ENCODE measurements at regions not wholly inside any gene's neighbourhood (a gene's known extent, or its start where the extent isn't known, plus 50 kb on each side); places are given as distances from the start of the nearest gene placed in this dataset.
"Not testable (repeated sequence)": the region's sequence is repeated elsewhere in the genome, so short reads cannot be mapped to it uniquely, and the experiment has no call there.

DNA sequence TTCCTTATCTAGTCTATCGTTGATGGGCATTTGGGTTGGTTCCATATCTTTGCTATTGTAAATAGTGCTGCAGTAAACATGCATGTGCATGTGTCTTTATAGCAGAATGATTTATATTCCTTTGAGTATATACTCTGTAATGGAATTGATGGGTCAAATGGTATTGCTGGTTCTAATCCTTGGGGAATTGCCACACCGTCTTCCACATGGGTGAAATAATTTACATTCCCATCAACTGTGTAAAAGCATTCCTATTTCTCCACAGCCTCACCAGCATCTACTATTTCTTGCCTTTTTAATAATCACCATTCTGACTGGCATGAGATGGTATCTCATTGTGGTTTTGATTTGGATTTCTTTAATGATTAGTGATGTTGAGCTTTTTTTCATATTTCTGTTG, 430.5 kb upstream of the TMPRSS15 start:
- not testable (repeated sequence) for DNase-seq

DNA sequence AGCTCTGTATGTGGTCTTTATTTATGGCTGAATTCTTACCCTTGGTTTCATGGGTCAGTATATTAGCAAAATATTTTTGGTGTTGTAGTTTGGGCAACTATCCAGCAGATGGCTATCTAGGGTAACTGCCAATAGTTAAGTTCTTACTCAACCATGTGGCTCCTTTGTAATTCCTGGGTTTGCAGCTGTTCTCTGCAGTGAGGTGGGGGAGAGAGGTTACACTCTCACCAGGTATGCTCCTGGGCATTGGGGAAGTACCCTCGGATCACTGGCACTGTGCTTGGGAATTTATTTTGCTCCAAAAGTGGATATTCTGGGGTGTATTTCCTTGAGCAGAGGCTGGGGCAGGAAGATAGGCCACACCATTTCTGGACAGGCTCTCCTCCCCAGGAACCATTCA, 436.7 kb upstream of the TMPRSS15 start:
- no peak for DNase-seq

DNA sequence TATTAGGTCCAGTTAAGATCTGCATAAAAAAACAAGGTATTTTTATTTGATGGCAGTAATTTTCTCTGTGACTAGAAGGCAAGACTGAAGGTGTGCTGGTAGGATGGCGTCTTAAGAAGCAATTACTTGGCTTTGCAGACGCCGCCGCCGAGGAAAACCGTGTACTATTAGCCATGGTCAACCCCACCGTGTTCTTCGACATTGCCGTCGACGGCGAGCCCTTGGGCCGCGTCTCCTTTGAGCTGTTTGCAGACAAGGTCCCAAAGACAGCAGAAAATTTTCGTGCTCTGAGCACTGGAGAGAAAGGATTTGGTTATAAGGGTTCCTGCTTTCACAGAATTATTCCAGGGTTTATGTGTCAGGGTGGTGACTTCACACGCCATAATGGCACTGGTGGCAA, 454.0 kb upstream of the TMPRSS15 start:
- not testable (repeated sequence) for DNase-seq

DNA sequence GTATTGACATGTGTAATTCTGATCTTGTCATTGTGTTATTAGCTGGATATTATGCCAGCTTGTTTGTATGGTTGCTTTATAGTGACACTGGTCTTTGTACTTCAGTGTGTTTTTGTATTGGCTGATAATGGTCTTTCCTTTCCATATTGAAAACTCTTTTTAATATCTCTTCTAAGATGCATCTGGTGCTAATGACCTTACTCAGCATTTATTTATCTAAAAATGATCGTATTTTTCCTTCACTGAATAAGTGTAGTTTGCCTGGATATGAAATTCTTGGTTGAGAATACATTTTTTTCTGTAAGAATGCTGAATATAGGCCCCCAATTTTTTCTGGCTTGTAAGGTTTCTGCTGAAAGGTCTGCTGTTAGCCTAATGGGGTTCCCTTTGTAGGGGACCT, 465.5 kb upstream of the TMPRSS15 start:
- DNase-seq: no peak

DNA sequence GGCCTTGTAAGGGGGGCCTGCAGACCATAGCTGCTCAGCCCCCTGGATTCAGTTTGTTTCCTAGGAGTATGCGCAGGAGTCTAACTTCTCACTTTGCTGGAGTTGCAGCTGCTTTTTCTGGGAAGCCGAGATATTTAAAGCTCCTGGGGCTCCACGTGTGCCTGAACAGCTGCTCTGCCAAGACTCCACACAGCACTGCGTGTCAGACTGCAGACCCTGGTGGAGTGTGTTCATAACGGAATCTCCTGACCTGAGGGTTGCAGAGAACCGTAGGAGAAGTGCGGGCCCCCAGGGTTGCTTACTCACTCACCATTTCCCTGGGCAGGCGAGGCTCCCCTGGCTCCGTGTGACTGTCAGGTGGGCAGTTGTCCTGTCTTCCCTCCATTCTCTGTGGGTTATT, 474.3 kb upstream of the TMPRSS15 start:
- no peak for DNase-seq

DNA sequence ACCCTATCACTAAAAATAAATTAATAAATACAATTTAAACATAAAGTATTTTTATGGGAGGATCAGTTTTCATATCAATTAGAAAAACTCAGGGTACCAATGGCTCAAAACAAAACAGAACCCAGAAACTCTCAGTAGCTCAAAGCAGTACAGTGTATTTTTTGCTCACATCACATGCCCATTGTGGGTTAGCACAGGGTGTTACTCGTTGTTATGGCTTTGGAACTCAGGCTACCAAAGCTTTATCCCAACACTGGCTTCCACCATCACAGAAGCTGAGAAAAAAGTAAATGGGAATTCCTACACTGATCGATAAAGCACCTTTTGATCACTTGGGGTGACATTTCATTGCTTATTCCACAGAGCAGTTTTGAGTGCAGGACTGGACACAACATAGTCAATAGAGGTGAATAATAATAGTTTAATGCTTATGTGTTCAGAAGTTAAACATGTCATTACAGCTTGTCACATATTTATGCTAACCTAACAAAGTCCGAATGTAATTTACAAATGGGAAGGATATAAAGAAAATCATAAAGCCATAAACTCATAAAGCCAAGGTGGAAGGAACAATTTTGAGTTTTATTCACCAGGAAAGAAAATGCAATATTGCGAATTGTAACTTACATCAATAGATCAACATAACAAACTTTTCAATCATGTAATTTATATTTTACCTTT, 484.5 kb upstream of the TMPRSS15 start:
- no peak for DNase-seq

DNA sequence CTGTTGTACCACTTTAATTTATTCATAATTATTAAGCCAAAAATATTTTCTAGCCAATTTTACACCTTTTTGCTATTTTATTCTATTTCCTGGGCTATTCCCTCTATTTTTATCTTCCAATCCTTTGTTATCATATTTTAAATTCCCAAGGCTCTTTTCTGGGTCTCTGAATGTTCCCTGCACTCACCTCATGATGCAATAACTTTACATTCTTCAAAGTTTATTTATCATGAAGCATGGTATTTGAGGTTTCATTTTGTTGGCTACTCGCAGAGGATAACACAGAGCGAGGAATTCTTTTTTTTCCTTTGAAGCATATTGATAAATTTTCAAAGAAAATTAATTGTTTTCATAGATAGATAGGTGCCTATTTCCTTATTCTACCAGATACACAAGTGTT, 489.8 kb upstream of the TMPRSS15 start:
- no peak for DNase-seq

DNA sequence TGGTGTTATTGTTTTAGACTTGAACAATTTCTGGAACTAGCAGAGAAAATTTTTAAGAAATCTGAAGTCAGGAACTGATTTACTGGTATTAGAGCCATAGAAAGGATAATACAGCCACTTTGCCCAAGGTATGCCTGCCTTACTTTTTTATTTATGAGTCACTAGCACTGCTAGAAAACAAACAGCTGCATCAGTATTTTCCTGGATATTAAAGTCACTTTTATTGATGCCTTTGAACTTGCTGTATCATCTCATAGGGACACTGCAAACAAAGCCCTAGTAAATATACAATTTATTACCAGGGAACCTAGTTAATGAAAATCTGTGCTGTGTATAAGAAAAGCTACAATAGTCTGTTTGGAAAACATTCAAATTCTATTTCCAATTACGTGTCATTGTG, 490.8 kb upstream of the TMPRSS15 start:
- no peak for DNase-seq

DNA sequence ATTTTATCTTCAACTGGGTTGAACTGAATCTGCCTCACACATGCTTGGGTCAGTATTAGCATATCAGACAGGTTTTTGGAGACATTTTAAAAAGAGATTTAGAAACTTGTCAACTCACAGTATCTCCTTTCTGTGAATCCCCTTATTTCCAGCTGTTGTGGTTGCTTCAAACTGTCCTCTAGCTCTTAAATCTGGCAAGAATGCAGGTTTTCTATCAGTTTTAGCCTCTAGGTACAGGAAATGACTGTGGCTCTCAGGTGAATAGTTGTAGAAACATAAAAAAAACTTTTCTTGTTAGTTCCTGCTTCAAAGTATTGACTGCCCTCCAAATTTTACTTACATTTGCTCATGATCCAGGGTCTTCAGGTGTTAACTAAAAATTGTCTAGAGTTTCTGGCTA, 495.7 kb upstream of the TMPRSS15 start:
- DNase-seq: no peak

DNA sequence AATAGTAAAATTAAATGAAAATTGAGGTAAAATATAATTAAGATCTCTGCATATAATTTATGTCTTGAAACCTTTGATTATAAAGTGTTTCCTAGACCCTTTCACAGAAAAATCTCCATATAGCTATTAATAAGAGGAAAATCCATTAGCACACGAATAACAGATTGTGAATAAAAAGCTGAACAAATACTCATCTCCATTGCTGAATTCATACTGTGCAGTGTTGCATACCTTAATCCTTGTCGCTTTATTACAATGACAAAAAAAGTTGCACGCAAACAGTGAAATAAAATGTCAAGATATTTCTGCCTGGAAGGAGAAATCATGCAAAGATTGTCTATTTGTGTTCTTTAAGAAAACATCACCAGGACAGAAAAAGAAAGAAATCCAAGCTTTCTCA, 499.1 kb upstream of the TMPRSS15 start:
- DNase-seq: no peak

DNA sequence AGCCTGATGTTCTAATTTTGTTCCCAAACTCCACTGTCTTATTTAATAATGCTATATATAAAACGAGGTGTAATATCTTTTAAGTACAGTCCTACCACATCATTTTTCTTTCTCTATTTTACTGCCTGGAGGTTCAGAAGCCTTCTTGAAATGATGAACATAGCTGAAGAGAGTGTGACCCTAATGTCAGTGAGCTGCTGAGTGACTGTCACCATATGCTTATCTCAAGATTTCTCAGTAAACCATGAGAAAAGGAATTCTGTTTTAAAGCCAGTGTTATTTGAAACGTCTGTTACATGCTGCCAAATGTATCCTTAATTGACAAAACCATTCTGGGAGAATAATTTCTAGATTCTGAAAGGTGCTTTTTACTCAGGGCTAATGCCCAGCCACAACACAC, 503.5 kb upstream of the TMPRSS15 start:
- no peak for DNase-seq

DNA sequence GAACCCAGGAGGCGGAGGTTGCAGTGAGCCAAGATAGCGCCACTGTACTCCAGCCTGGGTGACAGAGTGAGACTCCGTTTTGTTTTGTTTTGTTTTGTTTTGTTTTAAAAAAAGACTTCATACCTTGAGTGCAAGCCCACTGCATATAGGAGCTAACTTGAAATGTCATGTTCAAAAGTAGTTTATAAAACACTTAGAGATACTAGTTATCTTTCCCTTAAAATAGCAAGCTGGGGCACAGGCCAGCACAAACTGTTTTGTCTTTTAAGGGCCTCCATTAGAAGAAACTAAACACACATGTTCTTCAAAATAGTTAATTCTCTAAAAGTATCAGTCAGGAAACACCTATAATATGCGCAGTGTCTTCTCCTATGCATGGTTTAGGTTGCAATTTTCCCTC, 505.1 kb upstream of the TMPRSS15 start:
- no peak for DNase-seq

DNA sequence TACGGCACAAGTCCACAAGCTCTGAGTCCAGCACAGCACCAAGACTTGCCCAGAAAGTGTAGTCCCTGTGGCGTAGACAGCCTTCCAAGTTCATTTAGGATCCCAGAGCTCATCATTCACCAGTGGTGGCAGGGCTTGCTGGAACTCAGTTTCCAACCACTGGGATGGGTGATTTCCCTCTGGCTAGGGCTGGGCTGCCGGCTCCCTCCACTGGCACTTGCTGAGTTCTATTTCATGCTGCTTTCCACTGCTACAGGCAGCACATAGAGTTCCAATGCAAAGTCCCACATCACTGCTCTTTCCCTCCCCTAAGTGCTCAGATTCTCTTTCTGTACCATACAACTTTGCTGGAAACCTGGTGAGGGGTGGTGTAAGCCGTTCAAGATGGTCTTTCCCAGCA, 510.3 kb upstream of the TMPRSS15 start:
- DNase-seq: no peak

DNA sequence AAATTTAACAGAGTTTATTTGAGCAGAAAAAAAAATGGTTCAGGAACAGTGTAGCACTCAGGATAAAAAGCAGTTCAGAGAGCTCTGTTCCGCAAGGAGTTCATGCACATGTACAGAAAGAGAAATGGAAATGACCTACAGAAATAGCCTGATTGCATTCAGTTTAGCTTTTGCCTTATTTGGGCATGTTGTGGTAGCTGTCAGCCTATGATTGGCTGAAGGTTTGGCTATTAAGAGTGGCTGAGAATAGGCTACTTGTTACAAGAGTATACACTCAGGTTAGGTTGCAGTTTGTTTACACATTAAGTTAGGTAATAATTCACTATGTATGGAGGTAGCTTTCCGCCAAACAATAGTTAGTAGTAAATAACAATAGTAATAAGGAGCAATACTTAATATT, 511.0 kb upstream of the TMPRSS15 start:
- DNase-seq: no peak

DNA sequence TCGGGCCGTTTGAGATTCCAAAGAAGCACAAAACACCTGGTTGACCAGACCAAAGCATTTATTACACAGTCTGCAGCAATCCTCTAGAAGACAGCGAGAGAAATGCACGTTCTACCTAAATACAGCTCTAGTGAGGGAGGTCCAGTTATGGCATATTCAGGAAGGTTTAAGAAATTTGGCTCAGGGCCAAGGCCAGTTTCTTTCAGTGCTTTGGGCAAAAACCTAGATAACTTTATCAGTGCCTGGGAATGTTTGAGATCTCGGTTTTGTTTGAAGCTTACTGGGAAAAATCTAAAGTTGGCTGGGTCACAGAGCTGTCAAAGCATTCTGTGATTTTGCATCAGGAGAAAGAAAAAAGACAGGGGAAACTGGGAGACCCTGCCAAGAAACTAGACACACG, 514.0 kb upstream of the TMPRSS15 start:
- DNase-seq: no peak

DNA sequence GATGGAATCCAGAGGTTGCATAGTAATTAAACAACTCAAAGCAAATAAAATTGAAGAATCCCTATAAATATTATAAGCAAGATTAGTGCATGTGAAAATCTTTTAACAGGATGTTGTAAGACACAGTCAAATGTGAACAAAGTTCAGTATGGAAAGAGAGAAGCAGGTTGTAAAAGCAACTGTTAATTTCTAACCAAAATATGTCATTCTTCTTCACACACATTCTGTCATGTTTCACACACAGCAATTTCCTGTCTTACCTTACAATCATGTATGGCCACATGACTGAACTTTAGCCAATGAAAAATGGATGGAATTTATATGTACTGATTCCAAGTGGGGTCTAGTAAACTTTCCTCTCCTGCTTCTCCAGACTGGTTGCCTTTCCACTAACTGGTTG, 527.7 kb upstream of the TMPRSS15 start:
- no peak for DNase-seq

DNA sequence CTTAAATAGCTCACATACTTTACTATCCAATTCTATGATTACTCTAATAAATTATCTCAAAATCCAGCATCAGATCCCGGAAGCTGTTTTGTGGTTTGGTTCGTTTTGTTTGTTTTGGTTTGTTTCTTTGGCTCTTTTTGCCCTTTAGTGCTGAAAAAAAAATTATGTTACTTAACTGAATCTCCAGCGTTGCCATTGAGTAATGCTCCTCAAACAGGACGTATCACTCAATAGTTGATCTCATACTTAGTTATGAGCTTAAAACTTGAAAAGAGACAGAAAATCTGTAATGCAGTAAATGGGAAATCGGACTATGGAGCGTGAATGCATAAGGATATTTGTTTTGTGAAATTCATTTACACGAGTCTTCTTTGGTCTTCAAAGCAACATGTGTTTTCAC, 533.8 kb upstream of the TMPRSS15 start:
- DNase-seq: no peak

DNA sequence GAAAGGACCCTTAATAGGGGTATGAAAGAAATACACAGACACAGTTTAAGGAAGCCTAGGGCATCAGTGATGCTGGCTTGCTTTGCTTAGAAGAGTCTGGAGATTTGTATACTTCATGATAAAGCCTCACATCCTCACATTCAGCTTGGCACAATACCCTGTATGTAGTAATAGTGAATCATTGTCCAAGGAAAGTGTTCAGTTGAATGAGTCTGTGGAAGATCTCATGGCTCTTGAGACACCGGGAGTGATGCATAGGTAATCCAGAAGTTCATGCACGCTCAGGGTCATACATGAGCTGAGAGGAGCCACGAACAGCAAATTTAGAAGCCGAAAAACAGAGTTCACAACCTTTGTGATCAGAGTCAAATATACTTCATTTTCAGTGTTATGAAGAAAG, 537.2 kb upstream of the TMPRSS15 start:
- no peak for DNase-seq

DNA sequence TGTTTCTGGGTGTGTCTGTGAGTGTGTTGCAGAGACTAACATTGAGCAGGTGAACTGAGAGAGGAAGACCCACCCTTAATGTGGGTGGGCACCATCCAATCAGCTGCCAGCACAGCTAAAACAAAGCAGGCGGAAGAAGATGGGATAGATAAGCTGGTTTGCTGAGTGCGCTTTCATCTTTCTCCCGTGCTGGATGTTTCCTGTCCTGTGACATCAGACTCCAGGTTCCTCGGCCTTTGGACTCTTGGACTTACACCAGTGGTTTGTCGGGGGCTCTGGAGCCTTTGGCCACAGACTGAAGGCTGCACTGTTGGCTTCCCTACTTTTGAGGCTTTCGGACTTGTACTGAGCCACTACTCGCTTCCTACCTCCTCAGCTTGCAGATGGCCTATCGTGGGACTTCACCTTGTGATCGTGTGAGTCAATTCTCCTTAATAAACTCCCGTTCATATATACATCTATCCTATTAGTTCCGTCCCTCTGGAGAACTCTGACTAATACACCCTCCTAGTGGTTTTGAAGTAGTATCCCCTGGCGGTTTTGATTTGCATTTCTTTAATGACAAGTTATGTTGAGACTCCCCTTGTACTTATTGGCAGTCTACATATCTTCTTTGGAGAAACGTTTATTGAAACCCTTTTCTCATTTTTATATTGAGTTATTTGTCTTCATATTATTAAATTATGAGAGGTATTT, 546.6 kb upstream of the TMPRSS15 start:
- no peak for DNase-seq

DNA sequence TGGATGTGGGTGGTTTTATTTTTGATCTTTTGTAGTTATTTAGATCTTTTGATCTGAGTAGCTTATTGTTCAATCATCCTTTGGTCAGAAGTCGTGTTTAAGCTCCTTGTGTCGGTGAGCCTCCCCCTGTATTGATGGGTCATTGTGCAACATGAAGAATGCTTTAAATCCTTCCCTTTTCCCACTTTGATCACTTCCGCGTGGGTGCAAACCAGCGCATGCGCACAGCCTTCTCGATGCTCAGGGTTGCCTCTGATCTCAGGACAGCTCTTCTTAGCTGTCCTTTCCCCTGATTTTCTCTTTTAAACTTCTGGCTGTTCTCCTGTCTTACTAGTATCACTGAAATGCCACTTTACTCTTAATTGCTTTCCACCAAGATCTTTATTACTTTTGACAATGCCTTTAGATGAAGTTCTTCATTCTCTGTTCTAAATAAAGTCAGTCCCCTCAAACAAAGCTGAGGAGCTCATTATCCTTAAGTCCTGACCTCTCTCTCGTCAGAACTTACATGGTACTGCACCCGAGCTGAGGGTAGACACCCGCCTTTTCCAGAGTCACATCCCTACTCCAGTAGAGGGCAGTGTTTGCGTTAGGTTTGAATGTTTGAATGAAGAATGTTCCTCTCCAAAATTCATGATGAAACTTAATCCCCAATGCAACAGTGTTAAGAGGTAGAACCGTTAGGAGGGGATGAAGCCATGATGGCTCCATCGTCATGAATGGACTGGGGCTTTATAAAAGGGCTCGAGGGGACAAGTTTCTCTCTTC, 547.9 kb upstream of the TMPRSS15 start:
- no peak for DNase-seq

DNA sequence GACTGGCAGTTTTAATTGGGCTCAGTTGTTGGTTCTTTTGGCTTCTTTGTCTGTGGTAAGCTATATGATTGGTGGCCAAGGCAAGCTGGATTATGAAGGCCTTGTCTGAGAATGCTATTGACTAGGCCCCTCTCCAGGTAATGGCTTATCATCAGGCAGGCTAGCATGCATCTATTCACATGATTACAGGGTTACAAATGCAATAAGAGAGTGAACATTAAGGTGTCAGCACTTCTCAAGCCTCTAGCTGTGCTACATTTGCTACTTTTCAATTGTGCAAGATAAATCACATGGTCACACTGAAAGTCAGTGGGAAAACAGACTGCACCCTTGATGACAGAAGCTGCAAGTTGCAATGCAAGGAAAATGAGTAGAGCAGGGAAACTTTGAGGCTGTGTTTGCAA, 550.9 kb upstream of the TMPRSS15 start:
- no peak for DNase-seq

DNA sequence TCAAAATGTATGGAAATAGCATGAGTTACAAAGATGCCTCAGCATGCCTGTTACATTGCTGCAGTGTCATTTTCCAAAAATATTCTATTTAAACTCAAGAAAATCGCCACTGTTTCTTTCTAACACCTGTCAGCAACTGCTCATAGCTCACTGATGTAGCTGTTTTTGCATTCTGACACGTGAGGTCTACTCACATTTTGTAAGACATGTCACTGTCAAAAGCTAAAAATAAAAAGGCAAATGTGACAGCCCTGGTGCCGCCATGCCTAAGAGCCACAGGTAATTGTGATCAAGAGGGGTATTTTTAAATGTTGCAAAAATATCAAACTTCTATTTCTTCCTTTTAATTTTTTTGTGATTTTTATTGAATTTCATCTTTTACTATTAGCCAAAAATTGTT, 556.2 kb upstream of the TMPRSS15 start:
- no peak for DNase-seq

DNA sequence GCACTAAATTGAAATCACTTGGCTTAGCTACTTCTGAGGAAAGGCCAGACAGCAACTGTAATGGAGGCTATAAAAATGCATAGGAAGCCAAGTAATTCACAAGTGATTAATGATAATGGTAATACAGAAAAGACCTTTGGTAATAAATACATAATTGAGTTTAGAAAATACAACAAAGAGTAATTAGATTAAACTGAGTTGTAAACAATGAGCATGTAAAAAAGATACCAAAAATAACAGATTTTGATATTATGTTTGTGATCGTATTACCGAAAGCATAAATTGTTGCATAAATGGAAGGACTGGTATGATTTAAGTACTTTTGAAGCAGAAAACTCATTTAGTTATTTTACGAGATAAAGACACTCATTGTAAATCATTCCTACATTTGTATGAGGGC, 556.7 kb upstream of the TMPRSS15 start:
- no peak for DNase-seq

DNA sequence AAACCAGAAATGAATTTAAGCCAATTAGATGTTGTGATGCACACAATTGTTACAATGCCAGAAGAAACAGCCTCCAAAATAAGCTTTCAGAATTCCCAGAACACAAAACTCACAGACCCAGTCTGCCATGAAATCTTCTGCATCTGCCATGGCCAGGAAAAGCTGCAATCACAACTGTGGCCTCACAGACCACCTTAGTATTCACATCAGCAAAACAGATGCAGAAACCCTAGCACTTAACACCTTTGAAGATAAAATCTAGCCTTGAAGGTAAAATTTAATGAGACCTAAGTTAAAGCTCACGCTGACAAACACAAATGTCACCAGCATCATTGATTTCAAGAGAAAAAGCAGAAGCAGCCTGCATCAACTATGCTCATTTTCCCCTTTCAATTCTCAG, 566.8 kb upstream of the TMPRSS15 start:
- no peak for DNase-seq
